Mammary epithelial cell (primary cell): ENCODE measurements at regions not wholly inside any gene's neighbourhood (a gene's known extent, or its start where the extent isn't known, plus 50 kb on each side); places are given as distances from the start of the nearest gene placed in this dataset.

Experiments used
- CTCF ChIP-seq, 2 donors: IDR thresholded peaks in 1 of 2; conservative IDR thresholded peaks in 1 of 2; 2 replicates each; pipeline ENCODE4 v1.5.1; 2011 to 2012; ENCODE audit warnings: inconsistent platforms in 2 of 2, low read length in 2 of 2, mild to moderate bottlenecking in 2 of 2, control low read depth in 1 of 2, low read depth in 1 of 2; ENCODE audit not compliant: insufficient read depth in 1 of 2; ENCODE audit errors: extremely low read depth in 1 of 2
- EZH2 ChIP-seq: IDR thresholded peaks from 2 replicates; pipeline ENCODE4 v1.6.1; 2012; ENCODE audit warnings: low read length, inconsistent platforms, borderline replicate concordance

- TF ChIP-seq CTCF (conservative IDR thresholded peaks at IDR 0.05 in 1 of 2, IDR thresholded peaks at IDR 0.05 in 1 of 2; ENCODE audit: extremely low read depth in 1 of 2, insufficient read depth in 1 of 2, low read depth in 1 of 2, low read length in 2 of 2): no peak
- TF ChIP-seq EZH2: no peak
These were observed 1445.6 kb downstream of the TBC1D22A start for GRCh38 chr22:48207919-48208535.
